GM18951 (cell line): ENCODE measurements at regions not wholly inside any gene's neighbourhood (a gene's known extent, or its start where the extent isn't known, plus 50 kb on each side); places are given as distances from the start of the nearest gene placed in this dataset.

Experiments used
- POLR2A ChIP-seq: IDR thresholded peaks from 4 replicates; pipeline ENCODE4 v1.6.1; 2011; ENCODE audit warnings: mild to moderate bottlenecking; ENCODE audit not compliant: insufficient read length, insufficient read depth; ENCODE audit errors: extremely low read depth
- in situ Hi-C: fragments of 300-500 bp; cut with MboI; formaldehyde crosslinking; loops from one replicate; pipeline ENCODE4 v1.12.0; 2022; ENCODE audit warnings: low sequenced_read_pairs, mixed read lengths, inconsistent platforms; ENCODE audit not compliant: unreplicated experiment

DNA sequence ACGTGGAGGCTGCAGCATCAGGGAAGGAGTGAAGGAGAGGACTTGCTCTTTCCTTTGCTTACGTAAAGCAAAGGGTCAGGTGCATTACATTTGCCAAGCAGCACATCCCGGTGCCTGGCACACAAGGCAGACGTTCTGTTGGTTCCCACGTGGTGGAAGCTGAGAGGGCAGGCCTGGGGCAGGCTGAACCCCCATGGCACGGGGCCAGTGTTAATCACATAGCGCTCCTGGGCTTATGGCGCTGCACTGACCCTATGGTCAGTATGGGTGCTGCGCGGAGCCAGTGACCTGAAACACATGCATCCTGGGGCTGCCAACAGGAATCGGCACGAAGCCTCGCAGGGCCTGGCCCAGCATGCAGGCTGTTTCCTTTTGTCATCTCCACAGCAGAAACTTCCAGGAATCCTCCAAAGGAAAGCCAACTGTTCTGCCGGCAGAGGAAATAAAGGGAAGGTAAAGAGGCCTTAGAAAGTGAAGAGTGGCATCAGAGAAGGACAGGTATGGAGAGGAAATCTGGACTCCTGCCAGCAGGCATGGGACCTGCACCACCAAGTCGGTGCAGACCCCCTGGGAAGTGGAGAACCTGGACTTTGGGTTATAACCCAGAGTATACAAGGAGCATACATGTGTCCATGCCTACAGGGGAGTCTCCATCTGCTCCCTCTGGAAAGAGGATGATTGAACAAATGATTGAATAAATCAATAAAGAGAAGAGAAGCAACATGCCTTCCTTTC lies 560.2 kb downstream of the TCERG1L start:
- TF ChIP-seq POLR2A = no peak
- in situ Hi-C loops = no loop called here

DNA sequence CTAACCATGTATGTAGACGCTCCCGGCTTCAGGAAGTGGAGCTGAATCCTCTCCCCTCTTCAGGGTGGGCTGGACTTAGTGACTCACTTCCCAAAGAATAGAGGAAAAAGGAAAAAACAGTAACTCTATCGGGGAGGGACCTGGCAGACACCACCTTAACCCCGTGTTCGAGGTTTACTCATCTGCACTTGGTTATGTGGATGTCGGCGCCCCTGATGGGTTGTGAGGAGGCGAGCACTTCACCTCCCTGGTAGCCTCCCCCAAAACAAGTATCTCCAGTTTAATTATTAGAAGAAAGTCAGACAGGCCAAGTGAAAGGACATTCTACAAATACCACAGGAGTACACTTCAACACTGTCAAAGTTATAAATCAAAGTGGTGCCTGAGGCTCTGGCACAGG lies 559.7 kb downstream of the TCERG1L start:
- in situ Hi-C loops = no loop called here
- TF ChIP-seq POLR2A = no peak

DNA sequence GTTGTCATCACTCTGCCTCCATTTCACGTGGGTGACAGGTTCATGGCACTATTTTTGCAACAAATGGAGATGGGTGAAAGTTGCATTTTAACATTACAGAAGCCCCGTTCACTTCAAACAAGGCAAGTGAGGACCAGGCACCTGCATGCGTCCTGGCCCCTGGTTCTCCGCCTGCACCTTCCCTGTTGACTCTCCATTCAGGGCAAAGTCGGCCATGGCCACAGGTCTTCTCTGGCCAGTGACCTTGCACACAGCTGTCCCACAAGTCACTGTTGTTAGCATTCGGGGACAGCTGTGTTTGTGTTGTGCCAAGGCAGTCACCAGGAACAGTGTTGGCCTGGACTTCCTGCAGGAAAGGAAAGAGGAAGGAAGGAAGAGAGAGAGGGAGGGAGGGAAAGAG lies 554.9 kb downstream of the TCERG1L start:
- in situ Hi-C loops = no loop called here

DNA sequence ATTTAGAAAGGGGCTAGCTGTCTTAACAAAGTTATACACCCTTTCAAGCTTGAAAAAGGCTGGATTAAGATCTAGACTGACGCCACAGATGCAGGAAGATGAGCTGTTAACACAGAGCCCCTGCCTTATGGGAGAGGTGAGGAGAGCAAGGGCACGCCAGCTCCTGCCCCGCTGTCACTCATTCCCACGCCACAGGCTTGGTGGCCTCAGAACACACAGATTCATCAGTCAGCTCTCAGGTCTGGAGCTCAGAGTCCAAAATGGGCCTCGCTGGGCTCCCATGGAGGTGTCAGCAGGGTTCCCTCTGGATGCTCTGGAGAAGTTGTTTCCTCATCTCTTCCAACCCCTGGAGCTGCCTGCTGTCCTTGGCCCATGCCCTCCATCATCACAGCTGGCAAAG lies 554.2 kb downstream of the TCERG1L start:
- in situ Hi-C loops = no loop called here
- TF ChIP-seq POLR2A = no peak

More for the DNA sequence above, 554.9 kb downstream of the TCERG1L start:
- no peak for TF ChIP-seq POLR2A

DNA sequence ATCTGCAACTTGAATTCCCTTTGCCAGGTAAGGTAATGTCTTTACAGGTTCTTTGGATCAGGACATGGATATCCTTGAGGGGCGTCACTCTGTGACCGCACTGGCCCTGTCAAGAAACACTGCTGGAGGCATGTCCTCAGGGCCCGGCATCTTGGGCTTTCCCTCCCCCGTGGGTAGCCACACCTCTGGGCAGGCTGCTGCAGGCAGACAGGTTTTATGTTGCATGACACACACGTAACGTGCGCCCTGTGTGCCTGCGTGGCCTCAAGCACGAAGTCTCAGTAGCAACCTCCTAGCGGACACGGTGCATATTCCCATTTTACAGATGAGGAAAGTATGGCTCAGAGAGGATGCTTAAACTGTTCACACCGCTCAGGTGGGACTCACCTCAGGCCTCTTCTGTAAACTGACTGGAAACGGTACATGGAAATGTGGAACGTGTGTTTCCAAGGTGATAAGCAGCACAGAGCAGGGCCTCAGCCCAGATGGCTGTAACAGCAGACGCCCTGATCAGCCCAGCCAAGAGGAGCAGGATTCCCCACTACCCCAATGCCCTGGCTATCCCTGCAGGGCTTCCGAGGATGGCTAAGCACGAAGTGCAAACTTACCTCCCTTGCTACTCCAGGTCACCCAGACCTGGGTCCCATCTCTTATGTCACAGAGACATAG lies 553.6 kb downstream of the TCERG1L start:
- no peak for TF ChIP-seq POLR2A

DNA sequence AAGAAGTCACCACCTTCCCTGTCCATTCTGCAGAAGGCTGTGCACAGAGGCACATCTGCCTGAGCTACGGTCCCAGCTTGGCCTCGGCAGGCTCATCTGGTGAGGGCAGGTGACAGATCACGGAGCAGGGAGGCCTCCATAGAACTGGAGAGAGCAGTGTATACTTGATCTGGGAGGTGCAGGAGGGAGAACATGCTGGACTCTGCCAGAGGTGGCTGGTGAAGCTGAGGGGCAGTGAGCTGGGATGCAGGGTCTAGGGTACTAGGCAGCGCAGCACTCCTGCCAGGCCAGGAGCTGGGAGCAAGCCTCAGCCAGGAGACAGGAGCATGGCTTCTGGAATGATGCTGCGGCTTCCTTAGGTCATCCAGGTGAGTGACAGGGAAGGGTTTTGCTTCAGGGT lies 553.0 kb downstream of the TCERG1L start:
- TF ChIP-seq POLR2A = no peak
- in situ Hi-C loops = no loop called here

More for the DNA sequence above, 553.6 kb downstream of the TCERG1L start:
- in situ Hi-C loops = no loop called here

DNA sequence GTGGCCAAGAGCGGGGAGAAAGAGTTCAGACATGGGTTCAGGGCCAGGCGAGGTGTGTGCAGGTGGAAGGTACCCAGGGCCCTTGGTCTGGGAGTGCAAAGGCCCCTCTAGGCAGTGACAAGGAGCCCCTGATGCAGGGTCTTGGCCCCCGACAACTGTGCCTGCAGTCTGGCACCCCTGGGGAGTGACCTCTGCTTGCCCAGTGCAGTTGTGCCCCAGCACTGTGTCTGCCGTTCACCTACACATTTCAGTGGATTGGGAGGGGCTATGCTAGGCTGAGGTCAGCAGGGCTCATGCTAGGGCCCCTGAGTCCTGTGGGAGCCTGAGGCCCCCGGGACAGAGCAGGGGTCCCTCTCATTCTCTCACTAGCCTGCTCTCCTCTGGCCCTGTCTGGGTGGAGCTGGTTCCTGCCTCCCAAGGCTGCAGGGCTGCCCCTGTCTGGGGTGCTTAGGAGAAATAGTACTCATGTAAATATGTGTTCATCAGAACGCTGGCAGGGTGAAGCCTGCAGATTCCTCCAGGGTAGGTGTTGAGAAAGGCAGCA lies 550.4 kb downstream of the TCERG1L start:
- no peak for TF ChIP-seq POLR2A
- in situ Hi-C loops = no loop called here

DNA sequence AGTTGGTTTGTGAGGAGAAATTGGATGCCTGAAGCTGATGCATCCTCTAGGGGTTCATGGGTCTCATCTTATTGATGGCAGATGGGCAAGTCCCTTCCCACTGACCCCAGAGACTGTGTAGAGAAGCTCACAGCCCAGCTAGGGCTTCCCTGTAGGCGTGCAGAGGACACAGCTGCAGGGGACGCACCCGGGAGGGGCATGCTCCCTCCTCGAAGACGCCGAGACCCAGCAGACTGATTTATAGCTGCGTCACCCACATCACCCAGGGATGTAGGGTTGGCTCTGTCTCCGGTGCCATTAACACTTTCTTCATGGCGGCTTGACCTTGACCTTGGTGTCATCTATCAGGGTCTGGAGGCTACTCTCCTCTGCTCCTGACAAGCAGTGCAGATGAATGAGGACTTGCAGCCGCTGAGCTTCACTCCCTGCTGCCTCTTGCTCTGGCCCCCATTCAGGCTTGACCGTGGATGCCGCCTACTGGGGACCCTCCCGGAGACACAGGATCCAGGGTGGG lies 549.7 kb downstream of the TCERG1L start:
- in situ Hi-C loops = no loop called here
- no peak for TF ChIP-seq POLR2A

DNA sequence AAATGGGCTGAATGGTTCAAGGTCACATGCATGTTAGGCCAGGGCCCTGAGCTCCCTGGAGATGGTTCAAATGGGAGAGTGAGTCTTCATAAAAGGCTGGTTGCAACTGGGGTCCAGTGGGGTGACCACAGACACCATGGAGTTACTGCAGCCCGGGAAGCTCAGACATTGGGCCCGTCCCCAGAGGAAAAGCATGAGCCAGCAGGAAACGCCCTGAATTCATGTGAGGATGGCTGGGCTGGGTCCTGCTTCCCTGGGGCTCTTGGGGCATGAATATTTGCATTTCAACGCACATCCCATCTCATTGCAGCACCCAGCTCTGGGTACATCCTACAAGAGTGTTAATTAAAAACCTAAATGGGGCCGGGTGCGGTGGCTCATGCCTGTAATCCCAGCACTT lies 549.0 kb downstream of the TCERG1L start:
- in situ Hi-C loops = no loop called here
- TF ChIP-seq POLR2A = no peak

DNA sequence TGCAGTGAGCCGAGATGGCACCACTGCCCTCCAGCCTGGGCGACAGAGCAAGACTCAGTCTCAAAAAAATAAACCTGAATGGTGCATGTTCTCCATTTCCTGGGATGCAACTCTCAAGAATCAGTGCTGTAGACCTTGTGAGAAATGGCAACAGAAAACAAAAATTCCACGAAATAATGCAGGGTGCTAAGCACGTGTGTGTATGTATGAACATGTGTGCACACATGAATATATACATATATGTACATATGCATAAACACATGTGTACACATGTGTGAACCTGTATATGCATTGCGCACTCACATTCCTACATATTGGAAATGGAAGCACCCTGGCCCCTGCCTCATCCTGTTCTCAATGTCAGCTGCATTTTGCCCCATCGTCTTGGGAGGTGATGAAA lies 548.5 kb downstream of the TCERG1L start:
- TF ChIP-seq POLR2A = no peak
- in situ Hi-C loops = no loop called here

DNA sequence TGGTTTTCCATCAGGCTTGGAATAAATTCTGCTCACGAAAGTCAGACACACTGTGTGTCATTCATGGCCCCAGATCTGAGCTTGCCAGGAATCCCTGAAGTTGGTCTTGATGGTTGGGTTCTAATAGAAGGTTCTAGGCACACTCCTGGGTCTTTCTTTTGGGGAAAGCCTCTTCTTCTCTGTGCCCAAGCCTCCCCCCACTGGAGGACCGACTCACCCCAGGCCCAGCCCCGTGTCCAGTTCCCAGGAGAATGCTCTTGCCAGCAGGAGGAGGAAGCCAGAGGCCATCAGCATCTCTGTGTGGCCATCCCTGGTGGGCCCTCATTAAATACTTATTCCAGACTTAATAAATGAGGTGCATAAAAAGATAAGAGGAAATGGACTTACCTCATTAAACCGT lies 548.0 kb downstream of the TCERG1L start:
- TF ChIP-seq POLR2A = no peak
- in situ Hi-C loops = no loop called here

DNA sequence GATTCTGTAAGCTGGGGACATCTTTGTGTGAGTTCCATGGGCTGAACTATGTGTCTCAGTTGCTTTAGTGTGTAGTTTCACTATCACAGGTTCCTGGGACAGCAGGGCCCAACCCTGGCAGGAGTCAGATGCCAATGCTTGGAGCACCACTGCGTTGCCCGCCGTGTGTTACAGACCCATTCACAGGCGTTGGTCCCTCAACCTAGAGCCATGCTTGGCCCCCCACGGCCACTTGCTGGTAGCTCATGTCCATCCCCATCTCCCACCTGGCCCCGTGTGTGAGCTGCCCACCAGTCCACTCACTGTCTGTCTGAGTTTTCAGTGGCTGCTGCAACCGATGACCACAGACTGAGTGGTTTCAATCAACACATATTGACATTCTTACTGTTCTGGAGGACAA lies 546.9 kb downstream of the TCERG1L start:
- in situ Hi-C loops = no loop called here
- TF ChIP-seq POLR2A = no peak

DNA sequence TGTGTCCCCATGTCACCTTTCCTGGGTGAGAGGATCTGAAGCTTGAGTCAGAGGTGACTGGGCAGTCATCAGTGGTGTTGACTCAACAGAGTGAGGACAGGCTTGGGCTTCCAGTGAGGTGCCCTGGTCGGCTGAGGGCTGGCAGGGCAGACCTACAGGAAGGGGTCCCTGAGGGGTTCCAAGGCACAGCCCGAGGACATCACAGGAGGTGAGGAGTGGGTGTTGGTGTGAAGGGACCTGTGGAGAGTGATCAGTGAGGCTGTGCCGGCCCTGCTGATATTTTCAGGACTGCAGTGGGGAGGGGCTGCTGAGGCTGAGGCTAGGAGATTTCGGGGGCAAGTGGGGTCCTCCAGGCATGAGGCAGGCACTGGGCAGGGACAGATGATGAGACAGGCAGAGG lies 545.5 kb downstream of the TCERG1L start:
- no peak for TF ChIP-seq POLR2A
- in situ Hi-C loops = no loop called here

DNA sequence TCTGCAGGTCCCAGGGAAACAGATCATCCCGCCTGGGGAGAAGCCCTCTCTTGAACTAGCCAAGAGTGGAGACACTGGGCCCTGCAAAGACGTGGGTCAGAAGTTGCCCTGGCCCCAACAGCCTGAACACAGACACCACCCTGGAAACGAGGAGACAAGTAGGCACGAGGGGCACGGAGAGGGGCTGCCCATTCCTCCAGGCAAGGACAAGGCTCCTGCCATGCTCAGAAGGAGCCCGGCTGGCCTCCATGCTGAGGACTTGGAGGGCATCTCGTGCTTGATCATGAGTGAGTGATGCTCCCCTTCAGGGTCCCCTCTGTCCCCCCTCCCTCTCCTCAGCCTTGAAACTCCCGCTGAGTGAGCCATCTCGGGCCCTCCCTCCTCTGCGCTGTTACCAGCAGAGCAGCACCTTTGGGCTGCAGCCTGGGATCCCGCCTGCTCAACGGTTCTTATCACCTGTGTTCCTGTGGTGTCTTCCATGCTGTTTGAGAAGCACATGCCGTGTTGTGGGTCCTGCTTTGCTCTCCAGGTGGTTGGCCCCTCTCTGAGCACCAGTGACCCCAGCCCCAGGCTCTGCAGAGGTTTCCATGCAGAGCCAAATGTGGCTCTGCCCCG lies 544.3 kb downstream of the TCERG1L start:
- in situ Hi-C loops = no loop called here
- TF ChIP-seq POLR2A = no peak
